SJCRH30 (cell line): ENCODE measurements at regions not wholly inside any gene's neighbourhood (a gene's known extent, or its start where the extent isn't known, plus 50 kb on each side); places are given as distances from the start of the nearest gene placed in this dataset.
"Not testable (repeated sequence)": the region's sequence is repeated elsewhere in the genome, so short reads cannot be mapped to it uniquely, and the experiment has no call there.

Source experiments
- DNase-seq, 2 experiments: peaks; one replicate each; pipeline ENCODE4 v3.0.0-alpha.2; 2015 to 2020
- H3K27ac ChIP-seq: fragments of 250-450 bp; sonication (Bioruptor Pico); 2 replicates; pipeline ENCODE4 v1.5.1; 2020; ENCODE audit warnings: mild to moderate bottlenecking, moderate library complexity
- H3K27me3 ChIP-seq: fragments of 250-450 bp; sonication (Bioruptor Pico); 2 replicates; pipeline ENCODE4 v1.5.1; 2020; ENCODE audit warnings: mild to moderate bottlenecking, moderate library complexity
- H3K36me3 ChIP-seq: fragments of 250-450 bp; sonication (Bioruptor Pico); 2 replicates; pipeline ENCODE4 v1.5.1; 2020; ENCODE audit warnings: mild to moderate bottlenecking, moderate library complexity
- H3K4me1 ChIP-seq: fragments of 250-450 bp; sonication (Bioruptor Pico); 2 replicates; pipeline ENCODE4 v1.5.1; 2020; ENCODE audit warnings: mild to moderate bottlenecking, moderate library complexity
- H3K4me3 ChIP-seq: fragments of 250-450 bp; sonication (Bioruptor Pico); 2 replicates; pipeline ENCODE4 v1.5.1; 2020; ENCODE audit warnings: mild to moderate bottlenecking, moderate library complexity
- H3K9me3 ChIP-seq: fragments of 250-450 bp; sonication (Bioruptor Pico); replicated peaks from 2 replicates; pipeline ENCODE4 v1.5.1; 2020; ENCODE audit warnings: mild to moderate bottlenecking, moderate library complexity

- H3K4me3 ChIP-seq = no peak overlapping the region
- H3K4me1 ChIP-seq = no peaks in the 10 kb centered on the region
- H3K36me3 ChIP-seq = no peaks in the 10 kb centered on the region
- DNase-seq = no peak
- H3K27me3 ChIP-seq = no peaks in the 10 kb centered on the region
- no peak overlapping the region for H3K27ac ChIP-seq
- no peaks in the 10 kb centered on the region for H3K9me3 ChIP-seq
Observed at GRCh38 chr18:11357678-11358077, 208.3 kb upstream of the PIEZO2 start.

GRCh38 chr18:11344576-11344975 lies 195.2 kb upstream of the PIEZO2 start:
- H3K9me3 ChIP-seq, H3K4me1 ChIP-seq, H3K27me3 ChIP-seq, H3K36me3 ChIP-seq, DNase-seq, H3K27ac ChIP-seq, H3K4me3 ChIP-seq: not testable (repeated sequence)

GRCh38 chr18:11343096-11343495 lies 193.7 kb upstream of the PIEZO2 start:
- Histone ChIP-seq H3K36me3 (no peaks in the 10 kb centered on the region), H3K27me3 (no peaks in the 10 kb centered on the region), H3K9me3 (no peaks in the 10 kb centered on the region), H3K4me3 (no peak overlapping the region), H3K4me1 (no peaks in the 10 kb centered on the region), H3K27ac (no peak overlapping the region)
- no peak for DNase-seq

- H3K36me3 ChIP-seq, H3K9me3 ChIP-seq, H3K4me1 ChIP-seq, H3K4me3 ChIP-seq, DNase-seq, H3K27ac ChIP-seq, H3K27me3 ChIP-seq: not testable (repeated sequence)
Observed at GRCh38 chr18:11342115-11342514, 192.7 kb upstream of the PIEZO2 start.

- Histone ChIP-seq H3K4me1 (no peaks in the 10 kb centered on the region), H3K9me3 (no peaks in the 10 kb centered on the region), H3K36me3 (no peaks in the 10 kb centered on the region), H3K27ac (no peak overlapping the region), H3K27me3 (no peaks in the 10 kb centered on the region), H3K4me3 (no peak overlapping the region)
- no peak for DNase-seq
Observed at GRCh38 chr18:11339188-11339775, 189.9 kb upstream of the PIEZO2 start.

GRCh38 chr18:11336241-11336640 lies 186.9 kb upstream of the PIEZO2 start:
- DNase-seq = no peak
- Histone ChIP-seq H3K4me3 (no peak overlapping the region), H3K27ac (no peak overlapping the region), H3K36me3 (no peaks in the 10 kb centered on the region), H3K27me3 (no peaks in the 10 kb centered on the region), H3K9me3 (no peaks in the 10 kb centered on the region), H3K4me1 (no peaks in the 10 kb centered on the region)

GRCh38 chr18:11327391-11328009 lies 178.1 kb upstream of the PIEZO2 start:
- Histone ChIP-seq H3K36me3 (no peaks in the 10 kb centered on the region), H3K27ac (no peak overlapping the region), H3K4me3 (no peak overlapping the region), H3K27me3 (no peaks in the 10 kb centered on the region), H3K4me1 (0 out of 2 replicates have a peak, but pooled peaks cover 3% of the 10 kb centered on the region), H3K9me3 (no peaks in the 10 kb centered on the region)
- DNase-seq = no peak

GRCh38 chr18:11324956-11325882 lies 175.8 kb upstream of the PIEZO2 start:
- DNase-seq = no peak
- Histone ChIP-seq H3K27me3 (no peaks in the 10 kb centered on the region), H3K4me3 (no peak overlapping the region), H3K4me1 (peaks cover 8% of the 10 kb centered on the region), H3K9me3 (no peaks in the 10 kb centered on the region), H3K36me3 (no peaks in the 10 kb centered on the region), H3K27ac (no peak overlapping the region)

GRCh38 chr18:11324510-11324909 lies 175.1 kb upstream of the PIEZO2 start:
- Histone ChIP-seq H3K36me3 (no peaks in the 10 kb centered on the region), H3K4me1 (peaks cover 8% of the 10 kb centered on the region), H3K27me3 (no peaks in the 10 kb centered on the region), H3K27ac (no peak overlapping the region), H3K9me3 (no peaks in the 10 kb centered on the region), H3K4me3 (no peak overlapping the region)
- no peak for DNase-seq

- H3K9me3 ChIP-seq = no peaks in the 10 kb centered on the region
Observed at GRCh38 chr18:11323359-11323819, 174.0 kb upstream of the PIEZO2 start.

GRCh38 chr18:11322716-11323115 lies 173.3 kb upstream of the PIEZO2 start:
- no peak overlapping the region for H3K27ac ChIP-seq

More at GRCh38 chr18:11323359-11323819, 174.0 kb upstream of the PIEZO2 start:
- no peaks in the 10 kb centered on the region for H3K36me3 ChIP-seq
- H3K4me3 ChIP-seq = no peak overlapping the region
- DNase-seq = peak; percentile 11 to 38
- no peak overlapping the region for H3K27ac ChIP-seq
- peaks cover 8% of the 10 kb centered on the region for H3K4me1 ChIP-seq
- H3K27me3 ChIP-seq = no peaks in the 10 kb centered on the region

GRCh38 chr18:11322006-11322405 lies 172.6 kb upstream of the PIEZO2 start:
- Histone ChIP-seq H3K4me3 (no peak overlapping the region), H3K36me3 (no peaks in the 10 kb centered on the region), H3K27ac (no peak overlapping the region), H3K4me1 (peaks cover 8% of the 10 kb centered on the region), H3K27me3 (no peaks in the 10 kb centered on the region), H3K9me3 (no peaks in the 10 kb centered on the region)
- no peak for DNase-seq

More at GRCh38 chr18:11322716-11323115, 173.3 kb upstream of the PIEZO2 start:
- peaks cover 8% of the 10 kb centered on the region for H3K4me1 ChIP-seq
- no peaks in the 10 kb centered on the region for H3K27me3 ChIP-seq
- no peak overlapping the region for H3K4me3 ChIP-seq
- H3K36me3 ChIP-seq = no peaks in the 10 kb centered on the region
- no peak for DNase-seq
- H3K9me3 ChIP-seq = no peaks in the 10 kb centered on the region

- Histone ChIP-seq H3K27ac (no peak overlapping the region), H3K27me3 (no peaks in the 10 kb centered on the region), H3K4me1 (peaks cover 8% of the 10 kb centered on the region), H3K36me3 (no peaks in the 10 kb centered on the region), H3K9me3 (no peaks in the 10 kb centered on the region), H3K4me3 (no peak overlapping the region)
- peak in 1 of 2 experiments; percentile 14 for DNase-seq
Observed at GRCh38 chr18:11320986-11321385, 171.6 kb upstream of the PIEZO2 start.

GRCh38 chr18:11316546-11316945 lies 167.2 kb upstream of the PIEZO2 start:
- no peak overlapping the region for H3K4me3 ChIP-seq
- DNase-seq = no peak
- H3K36me3 ChIP-seq = no peaks in the 10 kb centered on the region
- H3K4me1 ChIP-seq = peaks cover 5% of the 10 kb centered on the region
- no peaks in the 10 kb centered on the region for H3K27me3 ChIP-seq
- H3K27ac ChIP-seq = no peak overlapping the region
- H3K9me3 ChIP-seq = no peaks in the 10 kb centered on the region

GRCh38 chr18:11310476-11311086 lies 161.2 kb upstream of the PIEZO2 start:
- Histone ChIP-seq H3K27ac (no peak overlapping the region), H3K36me3 (no peaks in the 10 kb centered on the region)
- DNase-seq = peak; percentile 26 to 66

More at GRCh38 chr18:11310476-11311086, 161.2 kb upstream of the PIEZO2 start:
- Histone ChIP-seq H3K4me1 (no peaks in the 10 kb centered on the region), H3K9me3 (no peaks in the 10 kb centered on the region), H3K4me3 (no peak overlapping the region), H3K27me3 (no peaks in the 10 kb centered on the region)
